SK-N-SH (cell line): ENCODE measurements at regions not wholly inside any gene's neighbourhood (a gene's known extent, or its start where the extent isn't known, plus 50 kb on each side); places are given as distances from the start of the nearest gene placed in this dataset.

Source experiments
- CTCF ChIA-PET: fragments of 300-600, 350-600 bp; formaldehyde crosslinking; extraction: SDS; loops from one replicate; lab custom pipeline; 2021; lab: Yijun Ruan, JAX
- POLR2A ChIA-PET: fragments of 350-600 bp; sonication (Branson Sonifier 250); formaldehyde crosslinking; extraction: SDS; loops from one replicate; lab custom pipeline; 2020; ENCODE audit warnings: antibody characterized with exemption, inconsistent platforms; lab: Yijun Ruan, JAX
- DNase-seq: peaks from one replicate; pipeline ENCODE4 v3.0.0; 2012
- H2AFZ ChIP-seq: fragments of 200-600 bp; sonication (generic); 2 replicates; pipeline ENCODE4 v1.8.1; 2016; ENCODE audit warnings: antibody characterized with exemption, mild to moderate bottlenecking, low read depth
- H3F3A ChIP-seq: fragments of 200-600 bp; sonication (generic); replicated peaks from 2 replicates; pipeline ENCODE3; 2016; ENCODE audit warnings: antibody characterized with exemption, mild to moderate bottlenecking; ENCODE audit not compliant: insufficient read depth
- H3K27ac ChIP-seq, 2 experiments: fragments of 200-500 bp in 1 of 2; fragments of 200-600 bp in 1 of 2; sonication (Bioruptor generic) in 1 of 2; sonication (generic), shearing (Covaris generic) in 1 of 2; 2 replicates each; pipeline versions ENCODE4 v1.5.1 to v1.6.1; 2014 to 2016; ENCODE audit warnings: low read depth in 2 of 2, inconsistent platforms in 1 of 2, low read length in 1 of 2, mild to moderate bottlenecking in 1 of 2, mixed read lengths in 1 of 2
- H3K27me3 ChIP-seq: fragments of 200-600 bp; sonication (generic), shearing (Covaris generic); 2 replicates; pipeline ENCODE4 v1.6.1; 2016; ENCODE audit warnings: mixed run types; ENCODE audit not compliant: insufficient read depth
- H3K36me3 ChIP-seq, 2 experiments: fragments of 200-500 bp in 1 of 2; fragments of 200-600 bp in 1 of 2; sonication (Bioruptor generic) in 1 of 2; sonication (generic) in 1 of 2; replicated peaks in 1 of 2; 2 replicates each; pipeline versions ENCODE3 to v1.5.1; 2014 to 2016; ENCODE audit warnings: low read length in 1 of 2, mild to moderate bottlenecking in 1 of 2; ENCODE audit not compliant: insufficient read depth in 2 of 2, control insufficient read depth in 1 of 2
- H3K4me1 ChIP-seq, 2 experiments: fragments of 200-500 bp in 1 of 2; fragments of 200-600 bp in 1 of 2; sonication (Bioruptor generic) in 1 of 2; sonication (generic), shearing (Covaris generic) in 1 of 2; 2 replicates each; pipeline versions ENCODE4 v1.5.1 to v1.6.1; 2014 to 2016; ENCODE audit warnings: low read depth in 1 of 2, low read length in 1 of 2, mixed run types in 1 of 2; ENCODE audit not compliant: insufficient read depth in 2 of 2, control insufficient read depth in 1 of 2
- H3K4me2 ChIP-seq: fragments of 200-600 bp; sonication (generic), shearing (Covaris generic); 2 replicates; pipeline ENCODE4 v1.6.1; 2017; ENCODE audit warnings: mixed run types
- H3K4me3 ChIP-seq, 2 experiments: fragments of 200-500 bp in 1 of 2; fragments of 200-600 bp in 1 of 2; sonication (Bioruptor generic) in 1 of 2; sonication (generic), shearing (Covaris generic) in 1 of 2; 2 replicates each; pipeline versions ENCODE4 v1.5.1 to v1.8.1; 2014 to 2016; ENCODE audit warnings: low read depth in 2 of 2, inconsistent platforms in 1 of 2, low read length in 1 of 2, mild to moderate bottlenecking in 1 of 2, mixed read lengths in 1 of 2, moderate library complexity in 1 of 2
- H3K79me2 ChIP-seq: fragments of 200-600 bp; sonication (generic); 2 replicates; pipeline ENCODE4 v1.8.1; 2017; ENCODE audit warnings: mild to moderate bottlenecking; ENCODE audit not compliant: insufficient read depth
- H3K9ac ChIP-seq: fragments of 200-600 bp; sonication (generic); 2 replicates; pipeline ENCODE4 v1.6.1; 2017; ENCODE audit warnings: mixed run types
- H3K9me2 ChIP-seq: fragments of 200-600 bp; sonication (generic); 2 replicates; pipeline ENCODE4 v1.6.1; 2017; ENCODE audit warnings: mixed run types
- H3K9me3 ChIP-seq: fragments of 200-600 bp; sonication (generic); 2 replicates; pipeline ENCODE4 v1.6.1; 2017; ENCODE audit warnings: mixed run types, mild to moderate bottlenecking, moderate library complexity
- H4K20me1 ChIP-seq: fragments of 200-600 bp; sonication (generic); 2 replicates; pipeline ENCODE4 v1.6.1; 2017; ENCODE audit warnings: mild to moderate bottlenecking, mixed run types; ENCODE audit not compliant: insufficient read depth
- CTCF ChIP-seq: fragments of 200-600 bp; sonication (generic); IDR thresholded peaks from 2 replicates; pipeline ENCODE4 v1.6.1; 2017; ENCODE audit warnings: antibody characterized with exemption, mild to moderate bottlenecking, moderate library complexity
- ELF1 ChIP-seq: IDR thresholded peaks from 2 replicates; pipeline ENCODE4 v1.4.0; 2012
- EZH2phosphoT487 ChIP-seq: fragments of 200-600 bp; sonication (generic); IDR thresholded peaks from 2 replicates; pipeline ENCODE4 v1.6.1; 2017; ENCODE audit warnings: low read depth, mixed run types, mild to moderate bottlenecking, antibody characterized with exemption, moderate library complexity, borderline replicate concordance
- FOSL2 ChIP-seq: IDR thresholded peaks from 2 replicates; pipeline ENCODE4 v1.4.0; 2012; ENCODE audit warnings: low read depth, mild to moderate bottlenecking, moderate library complexity, borderline replicate concordance
- FOXJ3 ChIP-seq: sonication (generic); formaldehyde crosslinking; IDR thresholded peaks from 2 replicates; pipeline ENCODE4 v1.5.1; 2020; ENCODE audit warnings: mild to moderate bottlenecking, missing genetic modification reagents
- GABPA ChIP-seq: IDR thresholded peaks from 2 replicates; pipeline ENCODE4 v1.4.0; 2012; ENCODE audit warnings: low read depth, mild to moderate bottlenecking
- GATA2 ChIP-seq: sonication (generic); formaldehyde crosslinking; IDR thresholded peaks from 2 replicates; pipeline ENCODE4 v1.5.0; 2020; ENCODE audit warnings: mild to moderate bottlenecking, missing genetic modification reagents
- MXI1 ChIP-seq: IDR thresholded peaks from 2 replicates; pipeline ENCODE4 v1.6.1; 2012; ENCODE audit warnings: mild to moderate bottlenecking, low read depth, low read length, improper control_type of control experiment
- NRF1 ChIP-seq: IDR thresholded peaks from 2 replicates; pipeline ENCODE4 v1.6.1; 2012; ENCODE audit warnings: low read depth, mild to moderate bottlenecking, low read length
- PBX3 ChIP-seq: IDR thresholded peaks from 2 replicates; pipeline ENCODE4; 2012
- RCOR1 ChIP-seq: fragments of 150-350 bp; IDR thresholded peaks from 2 replicates; pipeline ENCODE4 v1.6.1; 2017; ENCODE audit warnings: antibody characterized with exemption, low read length
- RFX5 ChIP-seq: IDR thresholded peaks from 2 replicates; pipeline ENCODE4 v1.6.1; 2012; ENCODE audit warnings: mild to moderate bottlenecking, improper control_type of control experiment, low read length
- SMC3 ChIP-seq: IDR thresholded peaks from 2 replicates; pipeline ENCODE4 v1.6.1; 2012; ENCODE audit warnings: low read depth, low read length, improper control_type of control experiment
- TCF12 ChIP-seq: IDR thresholded peaks from 2 replicates; pipeline ENCODE4 v1.4.0; 2012
- USF2 ChIP-seq: fragments of 150-350 bp; IDR thresholded peaks from 2 replicates; pipeline ENCODE4 v1.6.1; 2017; ENCODE audit warnings: antibody characterized with exemption, low read length, low read depth, borderline replicate concordance
- ZBTB33 ChIP-seq: IDR thresholded peaks from 2 replicates; pipeline ENCODE4 v1.4.0; 2012; ENCODE audit warnings: low read depth, borderline replicate concordance
- WGBS: methylation state at CpG from one replicate; pipeline ENCODE4 v1.1.6; 2017; ENCODE audit warnings: low lambda C conversion rate; 5-methylcytosine and 5-hydroxymethylcytosine counted together
- TF ChIP-seq, protein P1 (sequence below): fragments of 150-350 bp; IDR thresholded peaks from 2 replicates; pipeline ENCODE4 v1.6.1; 2016; ENCODE audit warnings: mild to moderate bottlenecking, low read depth, low read length
- TF ChIP-seq, protein P2 (sequence below): IDR thresholded peaks from 2 replicates; pipeline ENCODE4 v1.6.1; 2012; ENCODE audit warnings: mild to moderate bottlenecking, low read depth, low read length, moderate library complexity

DNA sequence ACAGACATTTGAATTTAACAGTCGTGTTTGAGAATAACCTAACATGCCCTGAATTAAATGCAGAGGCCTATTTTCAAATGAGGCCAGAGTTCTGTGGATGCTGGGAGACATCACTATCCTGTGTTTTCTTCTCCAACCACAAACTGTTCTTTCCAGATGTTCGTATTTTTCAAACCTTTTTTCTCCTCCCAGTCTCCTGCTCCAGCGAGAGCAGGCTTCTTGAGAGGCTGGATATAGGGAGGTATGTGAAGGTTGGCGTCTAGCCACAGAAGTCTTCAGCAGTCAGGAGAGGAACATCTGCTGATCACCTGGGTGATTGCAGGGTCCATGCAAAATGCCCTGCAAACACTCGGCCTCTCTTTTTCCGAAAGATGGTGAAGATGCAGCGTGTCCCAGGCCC, 126.3 kb downstream of the C11orf91 start:
- H3K9ac ChIP-seq: no peak overlapping the region
- H3K27me3 ChIP-seq: no peaks in the 10 kb centered on the region
- POLR2A ChIA-PET: no interaction called here
- no peak for DNase-seq
- H3K27ac ChIP-seq: no peak overlapping the region
- no peak overlapping the region for H2AFZ ChIP-seq
- peaks cover 2% of the 10 kb centered on the region for H3F3A ChIP-seq
- no peaks in the 10 kb centered on the region for H4K20me1 ChIP-seq
- TF ChIP-seq RFX5 (no peak), GABPA (no peak), SMC3 (no peak), CTCF (no peak), FOSL2 (no peak), RCOR1 (no peak), PBX3 (no peak), FOXJ3 (CRISPR knock-in tag) (no peak), NRF1 (no peak), USF2 (no peak), ELF1 (no peak), MXI1 (no peak), ZBTB33 (no peak), GATA2 (CRISPR knock-in tag) (no peak), EZH2phosphoT487 (no peak), TCF12 (no peak)
- TF ChIP-seq, protein P1, sequence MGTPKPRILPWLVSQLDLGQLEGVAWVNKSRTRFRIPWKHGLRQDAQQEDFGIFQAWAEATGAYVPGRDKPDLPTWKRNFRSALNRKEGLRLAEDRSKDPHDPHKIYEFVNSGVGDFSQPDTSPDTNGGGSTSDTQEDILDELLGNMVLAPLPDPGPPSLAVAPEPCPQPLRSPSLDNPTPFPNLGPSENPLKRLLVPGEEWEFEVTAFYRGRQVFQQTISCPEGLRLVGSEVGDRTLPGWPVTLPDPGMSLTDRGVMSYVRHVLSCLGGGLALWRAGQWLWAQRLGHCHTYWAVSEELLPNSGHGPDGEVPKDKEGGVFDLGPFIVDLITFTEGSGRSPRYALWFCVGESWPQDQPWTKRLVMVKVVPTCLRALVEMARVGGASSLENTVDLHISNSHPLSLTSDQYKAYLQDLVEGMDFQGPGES: no peak
- TF ChIP-seq, protein P2, sequence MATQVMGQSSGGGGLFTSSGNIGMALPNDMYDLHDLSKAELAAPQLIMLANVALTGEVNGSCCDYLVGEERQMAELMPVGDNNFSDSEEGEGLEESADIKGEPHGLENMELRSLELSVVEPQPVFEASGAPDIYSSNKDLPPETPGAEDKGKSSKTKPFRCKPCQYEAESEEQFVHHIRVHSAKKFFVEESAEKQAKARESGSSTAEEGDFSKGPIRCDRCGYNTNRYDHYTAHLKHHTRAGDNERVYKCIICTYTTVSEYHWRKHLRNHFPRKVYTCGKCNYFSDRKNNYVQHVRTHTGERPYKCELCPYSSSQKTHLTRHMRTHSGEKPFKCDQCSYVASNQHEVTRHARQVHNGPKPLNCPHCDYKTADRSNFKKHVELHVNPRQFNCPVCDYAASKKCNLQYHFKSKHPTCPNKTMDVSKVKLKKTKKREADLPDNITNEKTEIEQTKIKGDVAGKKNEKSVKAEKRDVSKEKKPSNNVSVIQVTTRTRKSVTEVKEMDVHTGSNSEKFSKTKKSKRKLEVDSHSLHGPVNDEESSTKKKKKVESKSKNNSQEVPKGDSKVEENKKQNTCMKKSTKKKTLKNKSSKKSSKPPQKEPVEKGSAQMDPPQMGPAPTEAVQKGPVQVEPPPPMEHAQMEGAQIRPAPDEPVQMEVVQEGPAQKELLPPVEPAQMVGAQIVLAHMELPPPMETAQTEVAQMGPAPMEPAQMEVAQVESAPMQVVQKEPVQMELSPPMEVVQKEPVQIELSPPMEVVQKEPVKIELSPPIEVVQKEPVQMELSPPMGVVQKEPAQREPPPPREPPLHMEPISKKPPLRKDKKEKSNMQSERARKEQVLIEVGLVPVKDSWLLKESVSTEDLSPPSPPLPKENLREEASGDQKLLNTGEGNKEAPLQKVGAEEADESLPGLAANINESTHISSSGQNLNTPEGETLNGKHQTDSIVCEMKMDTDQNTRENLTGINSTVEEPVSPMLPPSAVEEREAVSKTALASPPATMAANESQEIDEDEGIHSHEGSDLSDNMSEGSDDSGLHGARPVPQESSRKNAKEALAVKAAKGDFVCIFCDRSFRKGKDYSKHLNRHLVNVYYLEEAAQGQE: no peak
- TF ChIP-seq, all 33 proteins: peak for 0
- H3K4me2 ChIP-seq: no peak overlapping the region
- H3K9me3 ChIP-seq: 0 out of 2 replicates have a peak, but pooled peaks cover 6% of the 10 kb centered on the region
- whole genome bisulfite sequencing: 95% methylated on average over 7 of the region's 7 CpGs
- H3K4me3 ChIP-seq: no peak overlapping the region
- H3K36me3 ChIP-seq: peaks cover 26 to 74% of the 10 kb centered on the region in 2 experiments
- CTCF ChIA-PET: no interaction called here
- no peaks in the 10 kb centered on the region for H3K4me1 ChIP-seq
- H3K79me2 ChIP-seq: peaks cover 13% of the 10 kb centered on the region; the same call in 1 of the 2 replicates
- no peaks in the 10 kb centered on the region for H3K9me2 ChIP-seq
